Spleen (tissue), 11 donors: ENCODE measurements at regions not wholly inside any gene's neighbourhood (a gene's known extent, or its start where the extent isn't known, plus 50 kb on each side); places are given as distances from the start of the nearest gene placed in this dataset.

Experiments used
- DNase-seq: peaks from one replicate; pipeline ENCODE4 v3.0.0-alpha.2; 2020
- H3K27ac ChIP-seq, 8 donors: fragments of 200-600 bp; sonication (generic) in 7 of 8; 1 replicate in 4 of 8; 2 replicates in 4 of 8; pipeline versions ENCODE4 v1.5.0 to v1.8.0; 2016 to 2021; ENCODE audit warnings: inconsistent platforms in 4 of 8, mild to moderate bottlenecking in 4 of 8, moderate library complexity in 1 of 8
- H3K27me3 ChIP-seq, 7 donors: fragments of 200-600 bp; sonication (generic) in 6 of 7; replicated peaks in 1 of 7; 1 replicate in 4 of 7; 2 replicates in 3 of 7; pipeline versions ENCODE4 v1.5.0 to v1.8.0; 2016 to 2021; ENCODE audit warnings: inconsistent platforms in 3 of 7, mild to moderate bottlenecking in 1 of 7
- H3K36me3 ChIP-seq, 6 donors: fragments of 200-600 bp; sonication (generic) in 5 of 6; 1 replicate in 4 of 6; 2 replicates in 2 of 6; pipeline versions ENCODE4 v1.5.0 to v1.8.0; 2016 to 2021; ENCODE audit warnings: inconsistent platforms in 2 of 6
- H3K4me1 ChIP-seq, 6 donors: fragments of 200-600 bp; sonication (generic) in 5 of 6; 1 replicate in 3 of 6; 2 replicates in 3 of 6; pipeline versions ENCODE4 v1.5.0 to v1.8.0; 2016 to 2021; ENCODE audit warnings: inconsistent platforms in 3 of 6
- H3K4me3 ChIP-seq, 8 donors: fragments of 200-600 bp; sonication (generic) in 7 of 8; 1 replicate in 4 of 8; 2 replicates in 4 of 8; pipeline versions ENCODE4 v1.5.0 to v1.8.0; 2016 to 2021; ENCODE audit warnings: inconsistent platforms in 4 of 8, mild to moderate bottlenecking in 4 of 8, moderate library complexity in 2 of 8
- H3K9me3 ChIP-seq, 8 donors: fragments of 200-600 bp; sonication (generic) in 7 of 8; 1 replicate in 4 of 8; 2 replicates in 4 of 8; pipeline versions ENCODE4 v1.5.0 to v1.8.0; 2016 to 2021; ENCODE audit warnings: inconsistent platforms in 4 of 8
- CTCF ChIP-seq, 11 experiments: fragments of 200-600 bp in 7 of 11; fragments of 450-650 bp in 4 of 11; sonication (generic) in 4 of 11; IDR thresholded peaks in 8 of 11; conservative IDR thresholded peaks in 3 of 11; 1 replicate in 7 of 11; 2 replicates in 4 of 11; pipeline versions ENCODE4 v1.4.0 to v1.8.0; 2016 to 2021; ENCODE audit warnings: antibody characterized with exemption in 11 of 11, inconsistent platforms in 4 of 11, mild to moderate bottlenecking in 1 of 11
- POLR2A ChIP-seq, 3 donors: fragments of 450-650 bp; IDR thresholded peaks; one replicate each; pipeline ENCODE4 v1.5.1; 2017; ENCODE audit warnings: antibody characterized with exemption in 3 of 3, mild to moderate bottlenecking in 1 of 3
- POLR2AphosphoS5 ChIP-seq, 3 donors: sonication (generic); formaldehyde crosslinking; IDR thresholded peaks; one replicate each; pipeline ENCODE4 v1.5.1; 2017; ENCODE audit warnings: antibody characterized with exemption in 3 of 3
- whole genome bisulfite sequencing, 5 donors: extraction: QIAGEN DNeasy Blood & Tissue Kit in 3 of 5; methylation state at CpG; one replicate each; pipeline versions ENCODE4 v1.1.5 to v1.1.7; 2013 to 2018; 5-methylcytosine and 5-hydroxymethylcytosine counted together
- intact Hi-C: fragments of 100-400 bp; cut with DNase I; formaldehyde crosslinking; loops from one replicate; pipeline ENCODE4 v1.15.0; 2023; ENCODE audit warnings: low total_unique reads
- donor health status: healthy with polysubstance abuse.
- donor health status: DM: no; HTN: no; CAD: no; lungs with moderate emphysema.
- donor health status: DM: no; HTN: no; CAD: no.
- donor health status: Bipolar disorder and iron deficiency.
- donor health status: healthy.
- donor health status: DM: no; HTN: no; CAD: no.
- donor health status: DM: yes; HTN: yes; CAD: no.

GRCh38 chr2:108106731-108107130 is 120.4 kb downstream of the SLC5A7 start:
- intact Hi-C loops = no loop called here
- H3K36me3 ChIP-seq = no peaks in the 10 kb centered on the region
- no peak overlapping the region for H3K27ac ChIP-seq
- no peak for DNase-seq
- peaks cover 0 to 19% (median 6%) of the 10 kb centered on the region in 8 donors for H3K9me3 ChIP-seq
- peaks cover 0 to 13% (median 0%) of the 10 kb centered on the region in 7 donors for H3K27me3 ChIP-seq
- WGBS, 5 donors = 50 to 61% (median 57%) methylated on average over 3 of the region's 3 CpGs
- no peaks in the 10 kb centered on the region for H3K4me1 ChIP-seq
- H3K4me3 ChIP-seq = no peak overlapping the region
- TF ChIP-seq POLR2A (IDR thresholded peaks at IDR 0.05) = no peak
- TF ChIP-seq CTCF (IDR thresholded peaks at IDR 0.05 in 8 of 11, conservative IDR thresholded peaks at IDR 0.05 in 3 of 11) = no peak
- TF ChIP-seq POLR2AphosphoS5 (IDR thresholded peaks at IDR 0.05) = no peak

GRCh38 chr2:108111936-108112335 is 125.6 kb downstream of the SLC5A7 start:
- H3K4me1 ChIP-seq = no peaks in the 10 kb centered on the region
- 74 to 85% (median 82%) methylated on average over 2 of the region's 2 CpGs for WGBS, 5 donors
- DNase-seq = no peak
- no peaks in the 10 kb centered on the region for H3K27me3 ChIP-seq
- H3K4me3 ChIP-seq = no peak overlapping the region
- H3K9me3 ChIP-seq = peaks cover 0 to 20% (median 6%) of the 10 kb centered on the region in 8 donors
- no peak overlapping the region for H3K27ac ChIP-seq
- no peak for TF ChIP-seq POLR2A (IDR thresholded peaks at IDR 0.05)
- no peak for TF ChIP-seq POLR2AphosphoS5 (IDR thresholded peaks at IDR 0.05)
- TF ChIP-seq CTCF (IDR thresholded peaks at IDR 0.05 in 8 of 11, conservative IDR thresholded peaks at IDR 0.05 in 3 of 11) = no peak
- no peaks in the 10 kb centered on the region for H3K36me3 ChIP-seq
- intact Hi-C loops = no loop called here

GRCh38 chr2:108115868-108116267 is 123.9 kb upstream of the SULT1C3 start:
- intact Hi-C loops = no loop called here
- WGBS, 5 donors = 75 to 94% (median 89%) methylated on average over 3 of the region's 3 CpGs
- no peak overlapping the region for H3K27ac ChIP-seq
- DNase-seq = no peak
- H3K27me3 ChIP-seq = no peaks in the 10 kb centered on the region
- no peak overlapping the region for H3K4me3 ChIP-seq
- peaks cover 0 to 10% (median 1%) of the 10 kb centered on the region in 8 donors for H3K9me3 ChIP-seq
- H3K36me3 ChIP-seq = no peaks in the 10 kb centered on the region
- TF ChIP-seq POLR2A (IDR thresholded peaks at IDR 0.05) = no peak
- no peaks in the 10 kb centered on the region for H3K4me1 ChIP-seq

GRCh38 chr2:108118996-108119395 is 120.8 kb upstream of the SULT1C3 start:
- Histone ChIP-seq H3K36me3 (no peaks in the 10 kb centered on the region), H3K4me1 (no peaks in the 10 kb centered on the region), H3K27me3 (no peaks in the 10 kb centered on the region), H3K27ac (no peak overlapping the region), H3K4me3 (no peak overlapping the region), H3K9me3 (no peaks in the 10 kb centered on the region)
- DNase-seq = no peak
- WGBS, 5 donors = 54 to 95% (median 75%) methylated on average over 2 of the region's 2 CpGs
- TF ChIP-seq POLR2A (IDR thresholded peaks at IDR 0.05) (no peak), CTCF (IDR thresholded peaks at IDR 0.05 in 8 of 11, conservative IDR thresholded peaks at IDR 0.05 in 3 of 11) (no peak), POLR2AphosphoS5 (IDR thresholded peaks at IDR 0.05) (no peak)
- intact Hi-C loops = no loop called here

- no peak overlapping the region for H3K4me3 ChIP-seq
- no peak for DNase-seq
- no peak overlapping the region for H3K27ac ChIP-seq
- H3K4me1 ChIP-seq = no peaks in the 10 kb centered on the region
- TF ChIP-seq CTCF (IDR thresholded peaks at IDR 0.05 in 8 of 11, conservative IDR thresholded peaks at IDR 0.05 in 3 of 11) = no peak
- no peaks in the 10 kb centered on the region for H3K9me3 ChIP-seq
- no peaks in the 10 kb centered on the region for H3K36me3 ChIP-seq
- 77 to 92% (median 84%) methylated on average over 3 of the region's 3 CpGs for WGBS, 5 donors
- no peaks in the 10 kb centered on the region for H3K27me3 ChIP-seq
- intact Hi-C loops = no loop called here
Measured at GRCh38 chr2:108119492-108119891, 120.3 kb upstream of the SULT1C3 start.
